Daoy (cell line): ENCODE measurements at regions not wholly inside any gene's neighbourhood (a gene's known extent, or its start where the extent isn't known, plus 50 kb on each side); places are given as distances from the start of the nearest gene placed in this dataset.
"Not testable (repeated sequence)": the region's sequence is repeated elsewhere in the genome, so short reads cannot be mapped to it uniquely, and the experiment has no call there.

Experiments
- DNase-seq: peaks from one replicate; pipeline ENCODE4 v3.0.0-alpha.2; 2015; ENCODE audit warnings: low read depth

- no peak for DNase-seq
Observed at GRCh38 chr6:6748001-6748400, 159.5 kb downstream of the LY86 start.

- DNase-seq = peak; percentile 89
Observed at GRCh38 chr6:6749702-6750491, 161.4 kb downstream of the LY86 start.

GRCh38 chr6:6750594-6751265 is 162.2 kb downstream of the LY86 start:
- no peak for DNase-seq

- DNase-seq = no peak
Observed at GRCh38 chr6:6751266-6751596, 162.7 kb downstream of the LY86 start.

- no peak for DNase-seq
Observed at GRCh38 chr6:6751619-6752023, 163.1 kb downstream of the LY86 start.

GRCh38 chr6:6752129-6752528 is 163.6 kb downstream of the LY86 start:
- no peak for DNase-seq

GRCh38 chr6:6753301-6753700 is 164.8 kb downstream of the LY86 start:
- DNase-seq = no peak

- no peak for DNase-seq
Observed at GRCh38 chr6:6756526-6756925, 168.0 kb downstream of the LY86 start.

- no peak for DNase-seq
Observed at GRCh38 chr6:6758546-6758914, 170.0 kb downstream of the LY86 start.

GRCh38 chr6:6758915-6759654 is 170.6 kb downstream of the LY86 start:
- DNase-seq = peak; percentile 44

- no peak for DNase-seq
Observed at GRCh38 chr6:6760002-6760401, 171.5 kb downstream of the LY86 start.

GRCh38 chr6:6762566-6762965 is 174.0 kb downstream of the LY86 start:
- not testable (repeated sequence) for DNase-seq

GRCh38 chr6:6764764-6765434 is 176.4 kb downstream of the LY86 start:
- no peak for DNase-seq

GRCh38 chr6:6766230-6766905 is 177.8 kb downstream of the LY86 start:
- DNase-seq = no peak

GRCh38 chr6:6769466-6769865 is 180.9 kb downstream of the LY86 start:
- DNase-seq = no peak

- no peak for DNase-seq
Observed at GRCh38 chr6:6771224-6771945, 182.9 kb downstream of the LY86 start.

- no peak for DNase-seq
Observed at GRCh38 chr6:6771964-6772363, 183.4 kb downstream of the LY86 start.

GRCh38 chr6:6772751-6773150 is 184.2 kb downstream of the LY86 start:
- no peak for DNase-seq

GRCh38 chr6:6775074-6775473 is 186.6 kb downstream of the LY86 start:
- no peak for DNase-seq

- no peak for DNase-seq
Observed at GRCh38 chr6:6780231-6780630, 191.7 kb downstream of the LY86 start.
